Mesendoderm (in vitro differentiated cells): ENCODE measurements at regions not wholly inside any gene's neighbourhood (a gene's known extent, or its start where the extent isn't known, plus 50 kb on each side); places are given as distances from the start of the nearest gene placed in this dataset.
A peak's percentile ranks its signal among the peaks of the same experiment; 100 is the strongest.

ENCODE experiments used
- DNase-seq: peaks from one replicate; pipeline ENCODE4 v3.0.0; 2013
- H2AK5ac ChIP-seq: 2 replicates; pipeline ENCODE4 v1.6.1; 2013; ENCODE audit warnings: low read length, inconsistent platforms
- H2BK120ac ChIP-seq: 2 replicates; pipeline ENCODE4 v1.6.1; 2013; ENCODE audit warnings: low read depth, mild to moderate bottlenecking, low read length, moderate library complexity, mixed read lengths
- H2BK15ac ChIP-seq: replicated peaks from 2 replicates; pipeline ENCODE4 v1.6.1; 2013; ENCODE audit warnings: low read depth, mild to moderate bottlenecking, moderate library complexity
- H2BK5ac ChIP-seq: 2 replicates; pipeline ENCODE4 v1.6.1; 2013; ENCODE audit warnings: low read length, inconsistent platforms
- H3K18ac ChIP-seq: 2 replicates; pipeline ENCODE4 v1.6.1; 2013; ENCODE audit warnings: mild to moderate bottlenecking, low read length, mixed read lengths
- H3K23ac ChIP-seq: one replicate; pipeline ENCODE4 v1.6.1; 2013; ENCODE audit warnings: low read length
- H3K27ac ChIP-seq: 2 replicates; pipeline ENCODE4 v1.5.1; 2013; ENCODE audit warnings: low read depth, mild to moderate bottlenecking, inconsistent platforms, low read length, moderate library complexity
- H3K27me3 ChIP-seq: 2 replicates; pipeline ENCODE4 v1.6.1; 2013; ENCODE audit warnings: low read length, control low read depth, mild to moderate bottlenecking, inconsistent platforms; ENCODE audit not compliant: insufficient read depth, poor library complexity
- H3K36me3 ChIP-seq: 2 replicates; pipeline ENCODE4 v1.6.1; 2013; ENCODE audit warnings: low read length, inconsistent platforms; ENCODE audit not compliant: control insufficient read depth, insufficient read depth
- H3K4ac ChIP-seq: one replicate; pipeline ENCODE4 v1.6.1; 2013; ENCODE audit warnings: low read depth, mild to moderate bottlenecking, low read length, moderate library complexity
- H3K4me1 ChIP-seq: 2 replicates; pipeline ENCODE4 v1.6.1; 2013; ENCODE audit warnings: low read depth, low read length, inconsistent platforms; ENCODE audit not compliant: control insufficient read depth
- H3K4me2 ChIP-seq: 2 replicates; pipeline ENCODE4 v1.6.1; 2013; ENCODE audit warnings: low read length
- H3K4me3 ChIP-seq: 2 replicates; pipeline ENCODE4 v1.5.1; 2013; ENCODE audit warnings: mild to moderate bottlenecking, low read length
- H3K56ac ChIP-seq: one replicate; pipeline ENCODE4 v1.6.1; 2013; ENCODE audit warnings: low read length
- H3K79me1 ChIP-seq: 2 replicates; pipeline ENCODE4 v1.6.1; 2013; ENCODE audit warnings: low read length, inconsistent platforms
- H3K79me2 ChIP-seq: 2 replicates; pipeline ENCODE4 v1.6.1; 2013; ENCODE audit warnings: mild to moderate bottlenecking, low read length; ENCODE audit not compliant: control insufficient read depth, insufficient read depth
- H3K9ac ChIP-seq: 2 replicates; pipeline ENCODE4 v1.6.1; 2013; ENCODE audit warnings: low read length, inconsistent platforms
- H4K5ac ChIP-seq: one replicate; pipeline ENCODE4 v1.6.1; 2013; ENCODE audit warnings: low read length
- H4K8ac ChIP-seq: one replicate; pipeline ENCODE4 v1.6.1; 2013; ENCODE audit warnings: low read depth, mild to moderate bottlenecking, control low read depth, low read length, moderate library complexity
- WGBS: extraction: QIAGEN DNeasy Blood & Tissue Kit; methylation state at CpG from one replicate; pipeline ENCODE4 v1.1.7; 2013; ENCODE audit warnings: low lambda C conversion rate, missing lambda C conversion rate; ENCODE audit not compliant: insufficient coverage; ENCODE audit errors: extremely low coverage; 5-methylcytosine and 5-hydroxymethylcytosine counted together

DNA sequence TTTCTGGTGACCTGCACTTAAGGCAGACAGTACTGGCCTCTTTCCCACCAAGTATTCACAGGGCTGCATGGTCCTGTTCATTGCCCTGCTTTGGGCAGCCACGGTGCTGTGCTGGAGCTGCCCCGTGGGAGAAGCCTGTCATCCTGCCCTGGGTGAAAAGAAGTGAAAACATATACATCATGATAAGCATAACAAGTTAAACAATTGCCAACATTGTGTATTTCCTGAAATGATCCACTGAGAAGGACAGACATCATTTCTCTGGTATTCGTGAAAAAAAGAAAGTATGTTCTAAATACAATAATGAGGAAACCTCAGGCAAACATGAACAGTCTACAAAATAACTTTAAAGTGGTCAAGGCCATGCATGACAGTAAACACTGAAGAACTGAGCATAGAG, 393.1 kb downstream of the TMEM135 start:
- Histone ChIP-seq H2BK120ac (no peak overlapping the region), H3K27ac (no peak overlapping the region), H2BK5ac (no peak overlapping the region), H2AK5ac (no peak overlapping the region), H3K36me3 (no peaks in the 10 kb centered on the region), H3K4me3 (no peak overlapping the region), H3K4me2 (no peak overlapping the region), H3K4ac (no peak overlapping the region), H4K8ac (no peak overlapping the region), H2BK15ac (no peak overlapping the region), H3K18ac (no peak overlapping the region), H4K5ac (no peak overlapping the region), H3K27me3 (no peaks in the 10 kb centered on the region), H3K56ac (no peak overlapping the region), H3K79me2 (no peaks in the 10 kb centered on the region), H3K79me1 (no peaks in the 10 kb centered on the region), H3K9ac (no peak overlapping the region), H3K4me1 (no peaks in the 10 kb centered on the region), H3K23ac (no peak overlapping the region)
- no CpG with 5 or more reads among the region's 3 CpGs for WGBS
- DNase-seq: no peak

DNA sequence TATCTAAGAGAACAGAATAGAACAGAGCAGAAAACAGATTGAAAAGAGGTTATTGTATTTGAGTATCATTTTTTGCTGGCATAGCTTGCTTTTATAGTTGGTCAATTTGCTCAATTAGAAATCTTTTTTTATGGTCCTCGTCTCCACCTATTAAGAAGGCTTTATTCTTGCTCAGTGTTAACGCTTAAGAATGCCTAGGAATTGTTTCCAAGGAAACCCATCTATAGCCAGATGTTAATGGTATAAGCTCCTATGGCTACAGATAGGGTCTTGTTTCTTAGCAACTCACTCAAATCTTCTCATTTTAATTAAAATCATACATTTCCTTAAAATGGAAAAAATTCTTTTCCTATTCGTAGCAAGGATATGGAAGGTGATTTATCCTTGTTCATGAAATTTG, 392.3 kb downstream of the TMEM135 start:
- Histone ChIP-seq H2BK15ac (no peak overlapping the region), H3K23ac (no peak overlapping the region), H4K8ac (no peak overlapping the region), H2BK5ac (no peak overlapping the region), H3K4me2 (no peak overlapping the region), H3K36me3 (no peaks in the 10 kb centered on the region), H3K56ac (no peak overlapping the region), H2AK5ac (no peak overlapping the region), H3K79me2 (no peaks in the 10 kb centered on the region), H3K27me3 (no peaks in the 10 kb centered on the region), H3K4me3 (no peak overlapping the region), H3K9ac (no peak overlapping the region), H3K79me1 (no peaks in the 10 kb centered on the region), H3K18ac (no peak overlapping the region), H4K5ac (no peak overlapping the region), H2BK120ac (no peak overlapping the region), H3K4ac (no peak overlapping the region), H3K27ac (no peak overlapping the region), H3K4me1 (no peaks in the 10 kb centered on the region)
- WGBS: no CpG with 5 or more reads among the region's 3 CpGs
- DNase-seq: no peak

DNA sequence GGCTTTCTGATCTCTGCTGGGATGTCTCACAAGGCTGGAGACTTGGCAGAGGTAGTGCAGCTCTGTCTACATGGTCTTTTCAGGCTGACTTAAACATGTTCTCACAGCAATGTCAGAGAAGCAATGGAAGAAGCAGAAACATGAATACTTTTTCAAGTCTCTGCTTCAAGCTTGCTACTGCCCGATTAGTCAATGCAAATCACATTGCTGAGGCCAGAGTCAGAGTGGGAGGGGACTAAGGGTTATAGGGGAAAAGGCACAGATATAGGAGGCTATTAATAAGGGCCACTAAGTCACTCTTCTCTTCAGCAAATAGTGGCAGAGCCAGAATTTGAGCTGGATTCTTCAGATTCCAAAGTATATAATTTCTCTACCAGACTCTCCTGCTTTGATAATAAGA, 390.5 kb downstream of the TMEM135 start:
- Histone ChIP-seq H2BK120ac (no peak overlapping the region), H2AK5ac (no peak overlapping the region)
- WGBS: no CpG with 5 or more reads among the region's 1 CpG

DNA sequence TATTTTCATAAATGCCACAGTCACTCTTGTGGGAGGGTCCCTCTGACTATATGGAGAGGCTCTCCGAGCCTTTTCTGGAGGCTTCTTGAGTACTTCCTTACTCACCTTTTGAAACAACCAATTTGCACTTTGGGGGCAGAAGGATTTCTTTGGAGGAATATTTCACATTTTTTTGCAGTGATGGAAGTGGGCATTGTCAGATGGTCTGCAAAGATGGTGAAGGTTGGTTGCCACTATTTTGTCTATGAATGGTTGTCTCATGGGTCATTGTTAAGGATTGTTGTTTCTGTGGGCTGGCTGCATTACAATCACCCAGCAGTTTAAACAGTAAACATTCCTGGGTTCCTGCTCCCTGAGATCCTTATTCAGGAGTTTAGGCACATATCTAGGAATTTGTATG, 388.2 kb downstream of the TMEM135 start:
- no peaks in the 10 kb centered on the region for H3K27me3 ChIP-seq
- no peak overlapping the region for H4K8ac ChIP-seq
- H2AK5ac ChIP-seq: no peak overlapping the region
- no peak overlapping the region for H3K56ac ChIP-seq
- DNase-seq: peak; percentile 48
- H3K23ac ChIP-seq: no peak overlapping the region
- H3K9ac ChIP-seq: no peak overlapping the region
- no peak overlapping the region for H2BK5ac ChIP-seq
- H3K4ac ChIP-seq: no peak overlapping the region
- H3K79me2 ChIP-seq: no peaks in the 10 kb centered on the region
- H3K36me3 ChIP-seq: no peaks in the 10 kb centered on the region
- no peak overlapping the region for H2BK120ac ChIP-seq
- H3K18ac ChIP-seq: peak overlapping the region; percentile 12
- H2BK15ac ChIP-seq: no peak overlapping the region
- WGBS: no CpG with 5 or more reads among the region's 1 CpG
- no peak overlapping the region for H3K27ac ChIP-seq
- H4K5ac ChIP-seq: no peak overlapping the region
- no peak overlapping the region for H3K4me2 ChIP-seq
- peaks cover 4% of the 10 kb centered on the region for H3K4me1 ChIP-seq
- no peak overlapping the region for H3K4me3 ChIP-seq
- H3K79me1 ChIP-seq: no peaks in the 10 kb centered on the region

More for the DNA sequence above, 390.5 kb downstream of the TMEM135 start:
- Histone ChIP-seq H3K79me2 (no peaks in the 10 kb centered on the region), H3K27me3 (no peaks in the 10 kb centered on the region), H3K23ac (no peak overlapping the region), H3K79me1 (no peaks in the 10 kb centered on the region), H3K36me3 (no peaks in the 10 kb centered on the region), H3K56ac (no peak overlapping the region), H4K8ac (no peak overlapping the region), H3K4me2 (no peak overlapping the region), H3K4ac (no peak overlapping the region), H3K27ac (no peak overlapping the region), H2BK5ac (no peak overlapping the region), H3K9ac (no peak overlapping the region), H3K4me1 (peaks cover 2% of the 10 kb centered on the region), H3K18ac (no peak overlapping the region), H4K5ac (no peak overlapping the region), H2BK15ac (no peak overlapping the region), H3K4me3 (no peak overlapping the region)
- DNase-seq: no peak

DNA sequence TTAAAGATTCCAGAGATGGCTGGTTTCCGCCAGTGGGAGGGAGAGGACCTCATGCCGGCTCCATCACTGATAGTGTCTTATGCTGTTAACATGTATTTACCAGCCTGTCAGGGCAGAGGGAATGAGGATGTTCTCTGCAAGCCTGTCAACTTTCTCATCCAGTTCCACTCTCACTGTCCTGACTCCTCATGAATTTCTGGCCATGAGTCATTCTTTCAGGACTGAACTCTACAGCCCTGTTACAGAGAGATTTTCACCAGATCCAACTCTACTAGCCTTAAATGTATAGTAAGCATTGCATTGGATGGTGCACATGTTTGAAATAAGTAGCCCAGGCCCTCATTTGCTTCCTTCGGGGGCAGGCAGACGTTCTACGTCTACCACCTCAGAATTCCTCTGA, 387.7 kb downstream of the TMEM135 start:
- H3K4ac ChIP-seq: no peak overlapping the region
- no peak overlapping the region for H4K8ac ChIP-seq
- H4K5ac ChIP-seq: no peak overlapping the region
- H3K4me3 ChIP-seq: no peak overlapping the region
- H2BK5ac ChIP-seq: no peak overlapping the region
- H2AK5ac ChIP-seq: no peak overlapping the region
- no peaks in the 10 kb centered on the region for H3K36me3 ChIP-seq
- no peak overlapping the region for H2BK120ac ChIP-seq
- no peak overlapping the region for H3K27ac ChIP-seq
- peak overlapping the region; percentile 12 for H3K18ac ChIP-seq
- H3K4me2 ChIP-seq: no peak overlapping the region
- H2BK15ac ChIP-seq: no peak overlapping the region
- no peaks in the 10 kb centered on the region for H3K27me3 ChIP-seq
- H3K79me1 ChIP-seq: no peaks in the 10 kb centered on the region
- WGBS: no CpG with 5 or more reads among the region's 5 CpGs
- H3K79me2 ChIP-seq: no peaks in the 10 kb centered on the region
- H3K4me1 ChIP-seq: peaks cover 4% of the 10 kb centered on the region
- no peak overlapping the region for H3K56ac ChIP-seq
- no peak overlapping the region for H3K9ac ChIP-seq
- no peak overlapping the region for H3K23ac ChIP-seq
- DNase-seq: peak; percentile 20

DNA sequence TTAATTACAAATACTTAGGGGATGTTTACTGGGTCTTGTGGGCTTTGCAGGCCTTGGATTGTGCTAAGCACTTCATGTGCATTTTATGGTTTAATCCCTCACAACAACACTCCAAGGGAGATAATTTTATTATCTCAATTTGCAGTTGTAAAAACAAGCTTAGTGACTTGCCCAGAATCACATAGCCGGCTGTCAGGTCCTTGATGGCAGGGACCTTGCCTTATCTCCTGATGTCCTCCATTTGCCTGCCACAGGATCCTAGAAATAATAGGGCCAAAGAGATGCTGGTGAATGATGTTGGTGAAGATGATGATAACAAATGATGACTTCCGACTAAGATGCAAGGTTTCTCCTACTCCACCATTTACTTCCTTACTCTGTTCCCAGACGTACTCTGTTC, 385.4 kb downstream of the TMEM135 start:
- Histone ChIP-seq H4K5ac (no peak overlapping the region), H3K4me3 (no peak overlapping the region), H3K18ac (no peak overlapping the region), H3K79me2 (no peaks in the 10 kb centered on the region), H4K8ac (no peak overlapping the region), H3K27ac (no peak overlapping the region), H2BK5ac (peak overlapping the region; percentile 51), H3K9ac (no peak overlapping the region), H2AK5ac (no peak overlapping the region), H3K36me3 (no peaks in the 10 kb centered on the region), H3K4ac (no peak overlapping the region), H3K4me1 (peaks cover 4% of the 10 kb centered on the region), H3K56ac (no peak overlapping the region), H3K23ac (no peak overlapping the region), H3K27me3 (no peaks in the 10 kb centered on the region), H3K4me2 (no peak overlapping the region), H2BK15ac (no peak overlapping the region), H2BK120ac (no peak overlapping the region), H3K79me1 (no peaks in the 10 kb centered on the region)
- WGBS: no CpG with 5 or more reads among the region's 3 CpGs
- DNase-seq: peak; percentile 82
